ENCODE measurements at regions not wholly inside any gene's neighbourhood (a gene's known extent, or its start where the extent isn't known, plus 50 kb on each side); places are given as distances from the start of the nearest gene placed in this dataset.

DNA sequence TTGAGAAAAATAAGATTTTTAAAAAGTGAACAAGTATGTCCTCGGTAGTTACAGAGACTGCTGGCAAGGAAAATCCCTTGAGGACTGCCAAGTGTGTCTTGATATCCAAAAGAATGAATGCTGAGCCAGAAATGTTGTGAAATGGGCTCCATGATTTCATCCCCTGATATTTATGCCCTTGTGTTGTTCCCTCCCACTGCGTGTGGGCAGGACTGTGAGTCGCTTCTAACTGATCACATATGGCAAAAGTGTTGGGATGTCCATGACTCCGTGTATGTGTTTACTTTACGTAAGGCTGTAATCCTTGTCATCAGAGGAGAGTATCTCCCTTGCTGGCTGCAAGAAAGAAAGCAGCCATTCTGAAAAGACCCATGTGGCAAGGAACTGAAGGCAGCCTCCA lies 285.1 kb downstream of the SS18 start (continued):
- TF ChIP-seq, protein P1, sequence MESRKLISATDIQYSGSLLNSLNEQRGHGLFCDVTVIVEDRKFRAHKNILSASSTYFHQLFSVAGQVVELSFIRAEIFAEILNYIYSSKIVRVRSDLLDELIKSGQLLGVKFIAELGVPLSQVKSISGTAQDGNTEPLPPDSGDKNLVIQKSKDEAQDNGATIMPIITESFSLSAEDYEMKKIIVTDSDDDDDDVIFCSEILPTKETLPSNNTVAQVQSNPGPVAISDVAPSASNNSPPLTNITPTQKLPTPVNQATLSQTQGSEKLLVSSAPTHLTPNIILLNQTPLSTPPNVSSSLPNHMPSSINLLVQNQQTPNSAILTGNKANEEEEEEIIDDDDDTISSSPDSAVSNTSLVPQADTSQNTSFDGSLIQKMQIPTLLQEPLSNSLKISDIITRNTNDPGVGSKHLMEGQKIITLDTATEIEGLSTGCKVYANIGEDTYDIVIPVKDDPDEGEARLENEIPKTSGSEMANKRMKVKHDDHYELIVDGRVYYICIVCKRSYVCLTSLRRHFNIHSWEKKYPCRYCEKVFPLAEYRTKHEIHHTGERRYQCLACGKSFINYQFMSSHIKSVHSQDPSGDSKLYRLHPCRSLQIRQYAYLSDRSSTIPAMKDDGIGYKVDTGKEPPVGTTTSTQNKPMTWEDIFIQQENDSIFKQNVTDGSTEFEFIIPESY (IDR thresholded peaks at IDR 0.05; ENCODE audit: extremely low read depth, insufficient replicate concordance, low read length), result no peak
- TF ChIP-seq EGR1 (IDR thresholded peaks at IDR 0.05; ENCODE audit: low read depth) (no peak), ZNF274 (IDR thresholded peaks at IDR 0.05; ENCODE audit: low read depth, low read length) (no peak)
- TF ChIP-seq, protein P2, sequence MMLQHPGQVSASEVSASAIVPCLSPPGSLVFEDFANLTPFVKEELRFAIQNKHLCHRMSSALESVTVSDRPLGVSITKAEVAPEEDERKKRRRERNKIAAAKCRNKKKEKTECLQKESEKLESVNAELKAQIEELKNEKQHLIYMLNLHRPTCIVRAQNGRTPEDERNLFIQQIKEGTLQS (IDR thresholded peaks at IDR 0.05), result no peak
- TF ChIP-seq, protein P3, sequence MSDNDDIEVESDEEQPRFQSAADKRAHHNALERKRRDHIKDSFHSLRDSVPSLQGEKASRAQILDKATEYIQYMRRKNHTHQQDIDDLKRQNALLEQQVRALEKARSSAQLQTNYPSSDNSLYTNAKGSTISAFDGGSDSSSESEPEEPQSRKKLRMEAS (IDR thresholded peaks at IDR 0.05), result no peak

GRCh38 chr18:25799231-25799630 lies 291.2 kb downstream of the SS18 start:
- no TSS peak for BruUV-seq (replicated peaks)
- ATAC-seq, result no peak
- Histone ChIP-seq H3K27ac (ENCODE audit: low read depth, low read length) (no peak overlapping the region), H3K4me3 (replicated peaks in 1 of 2; ENCODE audit: low read depth in 1 of 2, low read length in 2 of 2) (no peak overlapping the region), H2AFZ (ENCODE audit: low read depth, low read length, poor library complexity, severe bottlenecking) (no peak overlapping the region), H4K20me1 (ENCODE audit: insufficient read depth) (no peaks in the 10 kb centered on the region), H3K9me3 (ENCODE audit: control insufficient read depth in 1 of 2, insufficient read depth in 1 of 2, low read depth in 1 of 2, low read length in 2 of 2) (no peaks in the 10 kb centered on the region), H3K9ac (ENCODE audit: low read length) (no peak overlapping the region), H3K9me2 (ENCODE audit: insufficient read depth) (no peaks in the 10 kb centered on the region), H3K4me2 (ENCODE audit: low read length) (no peak overlapping the region), H3K36me3 (ENCODE audit: control insufficient read depth in 1 of 2, insufficient read depth in 2 of 2, low read length in 2 of 2) (no peaks in the 10 kb centered on the region), H3K4me1 (ENCODE audit: control insufficient read depth in 1 of 2, insufficient read depth in 2 of 2, low read length in 2 of 2) (no peaks in the 10 kb centered on the region), H3K79me2 (ENCODE audit: insufficient read depth, low read length) (no peaks in the 10 kb centered on the region), H3K27me3 (ENCODE audit: insufficient read depth, low read length) (peaks cover 16% of the 10 kb centered on the region; the same call in 1 of the 2 replicates)
- DNase-seq (ENCODE audit: low read depth, low spot score), result no peak
- intact Hi-C loops (cut with micrococcal nuclease), result no loop called here
- ChIA-PET RAD21 (ENCODE audit: low non-redundant PET in 1 of 2, low total read pairs in 2 of 2, uncharacterized antibody in 2 of 2, unreplicated experiment in 2 of 2) (no interaction called here), CTCF (no interaction called here), POLR2A (no interaction called here)
- TF ChIP-seq, protein P3 (IDR thresholded peaks at IDR 0.05), result no peak
- no peak for TF ChIP-seq SRF (IDR thresholded peaks at IDR 0.05; ENCODE audit: low read depth)
- TF ChIP-seq RAD21 (IDR thresholded peaks at IDR 0.05; ENCODE audit: low read depth), result no peak
- TF ChIP-seq EGR1 (IDR thresholded peaks at IDR 0.05; ENCODE audit: low read depth), result no peak
- no peak for TF ChIP-seq POLR2A (IDR thresholded peaks at IDR 0.05; ENCODE audit: borderline replicate concordance, extremely low read depth, insufficient read depth, insufficient read length)
- TF ChIP-seq, protein P4, sequence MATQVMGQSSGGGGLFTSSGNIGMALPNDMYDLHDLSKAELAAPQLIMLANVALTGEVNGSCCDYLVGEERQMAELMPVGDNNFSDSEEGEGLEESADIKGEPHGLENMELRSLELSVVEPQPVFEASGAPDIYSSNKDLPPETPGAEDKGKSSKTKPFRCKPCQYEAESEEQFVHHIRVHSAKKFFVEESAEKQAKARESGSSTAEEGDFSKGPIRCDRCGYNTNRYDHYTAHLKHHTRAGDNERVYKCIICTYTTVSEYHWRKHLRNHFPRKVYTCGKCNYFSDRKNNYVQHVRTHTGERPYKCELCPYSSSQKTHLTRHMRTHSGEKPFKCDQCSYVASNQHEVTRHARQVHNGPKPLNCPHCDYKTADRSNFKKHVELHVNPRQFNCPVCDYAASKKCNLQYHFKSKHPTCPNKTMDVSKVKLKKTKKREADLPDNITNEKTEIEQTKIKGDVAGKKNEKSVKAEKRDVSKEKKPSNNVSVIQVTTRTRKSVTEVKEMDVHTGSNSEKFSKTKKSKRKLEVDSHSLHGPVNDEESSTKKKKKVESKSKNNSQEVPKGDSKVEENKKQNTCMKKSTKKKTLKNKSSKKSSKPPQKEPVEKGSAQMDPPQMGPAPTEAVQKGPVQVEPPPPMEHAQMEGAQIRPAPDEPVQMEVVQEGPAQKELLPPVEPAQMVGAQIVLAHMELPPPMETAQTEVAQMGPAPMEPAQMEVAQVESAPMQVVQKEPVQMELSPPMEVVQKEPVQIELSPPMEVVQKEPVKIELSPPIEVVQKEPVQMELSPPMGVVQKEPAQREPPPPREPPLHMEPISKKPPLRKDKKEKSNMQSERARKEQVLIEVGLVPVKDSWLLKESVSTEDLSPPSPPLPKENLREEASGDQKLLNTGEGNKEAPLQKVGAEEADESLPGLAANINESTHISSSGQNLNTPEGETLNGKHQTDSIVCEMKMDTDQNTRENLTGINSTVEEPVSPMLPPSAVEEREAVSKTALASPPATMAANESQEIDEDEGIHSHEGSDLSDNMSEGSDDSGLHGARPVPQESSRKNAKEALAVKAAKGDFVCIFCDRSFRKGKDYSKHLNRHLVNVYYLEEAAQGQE (IDR thresholded peaks at IDR 0.05; ENCODE audit: low read depth), result no peak
- no peak for TF ChIP-seq YY1 (IDR thresholded peaks at IDR 0.05; ENCODE audit: extremely low read depth, insufficient replicate concordance, low read depth, low read length)
- no peak for TF ChIP-seq ZNF274 (IDR thresholded peaks at IDR 0.05; ENCODE audit: low read depth, low read length)
- TF ChIP-seq, protein P1 (IDR thresholded peaks at IDR 0.05; ENCODE audit: extremely low read depth, insufficient replicate concordance, low read length), result no peak
- no peak for TF ChIP-seq CBX3 (IDR thresholded peaks at IDR 0.05; ENCODE audit: low read depth)
- no peak for TF ChIP-seq TCF7L2 (IDR thresholded peaks at IDR 0.05; ENCODE audit: borderline replicate concordance, extremely low read depth, insufficient read depth, insufficient read length)
- TF ChIP-seq, protein P2 (IDR thresholded peaks at IDR 0.05), result no peak
- TF ChIP-seq EZH2phosphoT487 (IDR thresholded peaks at IDR 0.05; ENCODE audit: borderline replicate concordance), result no peak
- TF ChIP-seq SP1 (IDR thresholded peaks at IDR 0.05; ENCODE audit: low read depth), result no peak
- no peak for TF ChIP-seq ZFX (IDR thresholded peaks at IDR 0.05)
- TF ChIP-seq JUND (IDR thresholded peaks at IDR 0.05), result no peak
- TF ChIP-seq FOSL1 (IDR thresholded peaks at IDR 0.05; ENCODE audit: low read depth), result no peak

All from HCT116 (cell line).